Neuronal stem cell (in vitro differentiated cells): ENCODE measurements at regions not wholly inside any gene's neighbourhood (a gene's known extent, or its start where the extent isn't known, plus 50 kb on each side); places are given as distances from the start of the nearest gene placed in this dataset.

Experiments used
- DNase-seq: peaks from one replicate; pipeline ENCODE4 v3.0.0-alpha.2; 2013; ENCODE audit warnings: low spot score
- H2AFZ ChIP-seq: one replicate; pipeline ENCODE4 v1.6.1; 2013; ENCODE audit warnings: mild to moderate bottlenecking, low read length, inconsistent platforms
- H2AK5ac ChIP-seq: 2 replicates; pipeline ENCODE4 v1.6.1; 2013; ENCODE audit warnings: low read depth, mild to moderate bottlenecking, inconsistent platforms, low read length, moderate library complexity, mixed read lengths
- H2BK120ac ChIP-seq: 2 replicates; pipeline ENCODE4 v1.6.1; 2013; ENCODE audit warnings: low read depth, mild to moderate bottlenecking, inconsistent platforms, low read length, moderate library complexity, mixed read lengths
- H2BK12ac ChIP-seq: one replicate; pipeline ENCODE4 v1.6.1; 2013; ENCODE audit warnings: low read length, inconsistent platforms
- H2BK15ac ChIP-seq: 2 replicates; pipeline ENCODE4 v1.6.1; 2013; ENCODE audit warnings: mild to moderate bottlenecking, low read length, inconsistent platforms, mixed read lengths
- H2BK5ac ChIP-seq: one replicate; pipeline ENCODE4 v1.6.1; 2013; ENCODE audit warnings: inconsistent platforms, mild to moderate bottlenecking, low read length, moderate library complexity
- H3K14ac ChIP-seq: one replicate; pipeline ENCODE4 v1.6.1; 2013; ENCODE audit warnings: low read length, inconsistent platforms
- H3K18ac ChIP-seq: 2 replicates; pipeline ENCODE4 v1.6.1; 2013; ENCODE audit warnings: low read length, inconsistent platforms
- H3K23ac ChIP-seq: 2 replicates; pipeline ENCODE4 v1.6.1; 2013; ENCODE audit warnings: low read depth, mild to moderate bottlenecking, mixed read lengths, low read length, inconsistent platforms; ENCODE audit not compliant: poor library complexity
- H3K27ac ChIP-seq: replicated peaks from 3 replicates; pipeline ENCODE4 v1.5.1; 2013; ENCODE audit warnings: low read length, inconsistent platforms
- H3K27me3 ChIP-seq, 3 experiments: 2 replicates each; pipeline ENCODE4 v1.6.1; 2013; ENCODE audit warnings: low read length in 3 of 3, mild to moderate bottlenecking in 2 of 3, inconsistent platforms in 1 of 3, low read depth in 1 of 3, mixed read lengths in 1 of 3, moderate library complexity in 1 of 3; ENCODE audit not compliant: control insufficient read depth in 3 of 3, insufficient read depth in 3 of 3
- H3K36me3 ChIP-seq, 2 donors: replicated peaks in 1 of 2; 2 replicates each; pipeline ENCODE4 v1.6.1; 2013; ENCODE audit warnings: low read length in 2 of 2; ENCODE audit not compliant: control insufficient read depth in 2 of 2, insufficient read depth in 2 of 2
- H3K4ac ChIP-seq: 2 replicates; pipeline ENCODE4 v1.6.1; 2013; ENCODE audit warnings: inconsistent platforms, mild to moderate bottlenecking, low read length, moderate library complexity
- H3K4me1 ChIP-seq, 2 donors: 1 replicate in 1 of 2; 2 replicates in 1 of 2; pipeline ENCODE4 v1.6.1; 2013; ENCODE audit warnings: low read length in 2 of 2, low read depth in 1 of 2; ENCODE audit not compliant: control insufficient read depth in 2 of 2, insufficient read depth in 1 of 2
- H3K4me2 ChIP-seq: one replicate; pipeline ENCODE4 v1.6.1; 2013; ENCODE audit warnings: mild to moderate bottlenecking, low read length, inconsistent platforms; ENCODE audit not compliant: insufficient read depth, poor library complexity, severe bottlenecking
- H3K4me3 ChIP-seq, 2 donors: 2 replicates each; pipeline ENCODE4 v1.5.1; 2013; ENCODE audit warnings: low read length in 2 of 2, mild to moderate bottlenecking in 2 of 2, inconsistent platforms in 1 of 2, moderate library complexity in 1 of 2
- H3K79me1 ChIP-seq: one replicate; pipeline ENCODE4 v1.6.1; 2013; ENCODE audit warnings: low read depth, mild to moderate bottlenecking, inconsistent platforms, low read length, moderate library complexity
- H3K9ac ChIP-seq: one replicate; pipeline ENCODE4 v1.6.1; 2013; ENCODE audit warnings: mild to moderate bottlenecking, low read depth, low read length, inconsistent platforms; ENCODE audit not compliant: poor library complexity
- H3K9me3 ChIP-seq, 2 donors: replicated peaks in 1 of 2; 2 replicates each; pipeline versions ENCODE3 to v1.6.1; 2013; ENCODE audit warnings: low read length in 2 of 2, mild to moderate bottlenecking in 2 of 2, inconsistent platforms in 1 of 2, low read depth in 1 of 2, mixed read lengths in 1 of 2, moderate library complexity in 1 of 2; ENCODE audit not compliant: control insufficient read depth in 2 of 2, insufficient read depth in 1 of 2
- H4K8ac ChIP-seq: one replicate; pipeline ENCODE4 v1.6.1; 2013; ENCODE audit warnings: low read depth, mild to moderate bottlenecking, inconsistent platforms, low read length, moderate library complexity
- H4K91ac ChIP-seq: one replicate; pipeline ENCODE4 v1.6.1; 2013; ENCODE audit warnings: low read length, low read depth, mild to moderate bottlenecking, inconsistent platforms; ENCODE audit not compliant: poor library complexity
- WGBS, 2 donors: extraction: QIAGEN DNeasy Blood & Tissue Kit; methylation state at CpG; one replicate each; pipeline ENCODE4 v1.1.7; 2013; ENCODE audit warnings: missing lambda C conversion rate in 2 of 2, mixed read lengths in 1 of 2; ENCODE audit not compliant: insufficient read length in 2 of 2, insufficient replicate concordance in 1 of 2; ENCODE audit errors: extremely low coverage in 2 of 2; 5-methylcytosine and 5-hydroxymethylcytosine counted together

DNA sequence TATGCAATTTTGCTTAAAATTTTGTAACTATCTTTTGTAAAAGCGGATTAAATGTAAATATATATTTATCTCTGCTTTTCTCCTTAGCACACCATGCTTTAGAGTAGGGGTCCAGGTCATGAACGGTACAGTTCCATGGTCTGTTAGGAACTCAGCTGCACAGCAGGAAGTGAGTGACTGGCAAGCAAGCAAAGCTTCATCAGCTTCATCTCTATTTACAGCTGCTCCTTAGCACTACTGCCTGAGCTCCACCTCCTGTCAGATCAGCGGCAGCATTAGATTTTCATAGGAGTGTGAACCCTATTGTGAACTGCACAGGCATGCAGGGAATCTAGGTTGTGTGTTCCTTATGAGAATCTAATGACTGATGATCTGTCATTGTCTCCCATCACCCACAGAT, 959.0 kb upstream of the SLC39A10 start:
- Histone ChIP-seq H2AFZ (no peak overlapping the region), H3K27me3 (no peaks in the 10 kb centered on the region), H3K9ac (no peak overlapping the region), H3K4ac (no peak overlapping the region), H3K27ac (no peak overlapping the region), H3K14ac (no peak overlapping the region), H2BK5ac (no peak overlapping the region), H3K4me3 (no peak overlapping the region), H4K91ac (no peak overlapping the region), H3K4me1 (no peaks in the 10 kb centered on the region), H2BK15ac (no peak overlapping the region), H2BK12ac (no peak overlapping the region), H4K8ac (no peak overlapping the region), H3K79me1 (no peaks in the 10 kb centered on the region), H3K18ac (no peak overlapping the region), H2BK120ac (no peak overlapping the region), H3K36me3 (no peaks in the 10 kb centered on the region), H3K23ac (no peak overlapping the region), H2AK5ac (no peak overlapping the region), H3K9me3 (no peaks in the 10 kb centered on the region), H3K4me2 (no peak overlapping the region)
- no peak for DNase-seq
- no CpG with 5 or more reads among the region's 3 CpGs for WGBS, 2 donors

DNA sequence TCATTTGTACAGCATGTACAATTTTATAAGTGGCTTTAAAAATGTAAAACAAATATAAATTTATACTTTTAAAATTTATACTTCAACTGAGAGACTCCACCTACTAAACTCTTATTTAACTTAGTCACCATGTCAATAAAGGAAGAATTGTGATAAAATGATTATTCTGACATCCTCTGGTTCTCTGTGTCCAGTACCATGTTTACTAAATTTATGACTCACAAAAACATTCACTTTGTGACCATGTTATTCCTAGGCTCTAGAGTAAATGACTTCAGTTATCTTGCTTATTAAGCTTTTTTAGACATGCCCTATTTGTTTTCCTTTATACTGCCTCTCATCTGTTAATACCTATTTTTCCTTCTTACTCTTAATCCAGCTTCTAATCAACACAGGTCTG, 959.6 kb upstream of the SLC39A10 start:
- H3K79me1 ChIP-seq, result no peaks in the 10 kb centered on the region
- no peak overlapping the region for H3K27ac ChIP-seq
- no peaks in the 10 kb centered on the region for H3K9me3 ChIP-seq
- H4K8ac ChIP-seq, result no peak overlapping the region
- no peak overlapping the region for H2BK12ac ChIP-seq
- H3K4me1 ChIP-seq, result no peaks in the 10 kb centered on the region
- H2BK120ac ChIP-seq, result no peak overlapping the region
- no peaks in the 10 kb centered on the region for H3K27me3 ChIP-seq
- no peak overlapping the region for H3K4me2 ChIP-seq
- H2AFZ ChIP-seq, result no peak overlapping the region
- H3K9ac ChIP-seq, result no peak overlapping the region
- no peak overlapping the region for H3K14ac ChIP-seq
- H2AK5ac ChIP-seq, result no peak overlapping the region
- no peak overlapping the region for H3K18ac ChIP-seq
- H3K4me3 ChIP-seq, result no peak overlapping the region
- no peaks in the 10 kb centered on the region for H3K36me3 ChIP-seq
- no peak overlapping the region for H2BK5ac ChIP-seq
- no peak overlapping the region for H4K91ac ChIP-seq
- no peak overlapping the region for H2BK15ac ChIP-seq
- no peak overlapping the region for H3K4ac ChIP-seq
- DNase-seq, result no peak
- H3K23ac ChIP-seq, result no peak overlapping the region

DNA sequence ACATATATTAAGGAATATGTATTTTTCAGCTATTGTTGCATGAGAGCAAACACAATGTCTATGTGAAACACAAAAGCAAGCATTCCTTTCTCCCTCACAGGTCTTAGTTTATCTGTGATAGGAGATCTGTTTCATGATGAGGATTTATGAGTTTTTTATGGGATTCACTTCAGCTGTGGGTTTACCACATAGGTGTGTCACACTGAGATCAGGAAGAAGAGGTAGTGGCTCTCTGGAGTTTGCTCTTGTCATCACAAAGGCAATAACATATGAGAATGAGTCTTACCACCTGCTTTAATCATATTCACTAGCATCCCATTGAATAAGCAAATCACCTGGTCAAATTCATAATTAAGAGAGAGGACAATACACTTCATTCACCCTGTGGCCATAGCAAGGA, 960.3 kb upstream of the SLC39A10 start:
- H3K4ac ChIP-seq, result no peak overlapping the region

DNA sequence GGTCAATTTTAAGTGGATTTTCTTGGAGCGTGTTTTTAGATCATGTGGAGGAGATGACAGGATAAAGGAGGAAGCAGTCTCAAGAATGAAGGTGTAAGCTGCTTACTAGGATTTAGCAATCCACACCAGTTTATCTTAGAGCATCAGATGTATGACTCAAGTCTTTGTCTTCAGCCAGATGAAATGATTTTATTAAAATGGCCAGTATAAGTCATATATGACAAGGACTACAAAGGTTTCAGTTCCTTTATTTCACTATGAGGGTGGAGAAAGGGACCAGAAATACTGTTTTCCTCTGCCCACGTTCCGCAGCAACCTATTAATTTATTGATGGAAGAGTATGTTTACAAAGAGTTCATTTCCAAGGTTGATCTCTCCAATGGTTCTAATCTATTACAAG, 970.5 kb upstream of the SLC39A10 start:
- H3K18ac ChIP-seq, result no peak overlapping the region
- H4K8ac ChIP-seq, result no peak overlapping the region
- H3K79me1 ChIP-seq, result no peaks in the 10 kb centered on the region
- no peaks in the 10 kb centered on the region for H3K9me3 ChIP-seq
- no peak overlapping the region for H3K4ac ChIP-seq
- no peak overlapping the region for H4K91ac ChIP-seq
- no peaks in the 10 kb centered on the region for H3K27me3 ChIP-seq
- H3K27ac ChIP-seq, result no peak overlapping the region
- no CpG with 5 or more reads among the region's 3 CpGs for WGBS, 2 donors
- H3K4me3 ChIP-seq, result no peak overlapping the region
- no peaks in the 10 kb centered on the region for H3K4me1 ChIP-seq
- H2BK120ac ChIP-seq, result no peak overlapping the region
- no peaks in the 10 kb centered on the region for H3K36me3 ChIP-seq
- H3K9ac ChIP-seq, result no peak overlapping the region
- H2BK12ac ChIP-seq, result no peak overlapping the region
- no peak for DNase-seq
- no peak overlapping the region for H2BK15ac ChIP-seq
- H2BK5ac ChIP-seq, result no peak overlapping the region
- H2AFZ ChIP-seq, result no peak overlapping the region
- no peak overlapping the region for H3K4me2 ChIP-seq
- H3K23ac ChIP-seq, result no peak overlapping the region
- H2AK5ac ChIP-seq, result no peak overlapping the region
- no peak overlapping the region for H3K14ac ChIP-seq

More for the DNA sequence above, 960.3 kb upstream of the SLC39A10 start:
- Histone ChIP-seq H3K4me3 (no peak overlapping the region), H4K8ac (no peak overlapping the region), H3K23ac (no peak overlapping the region), H3K27ac (no peak overlapping the region), H2BK15ac (no peak overlapping the region), H3K18ac (no peak overlapping the region), H3K36me3 (no peaks in the 10 kb centered on the region), H2AK5ac (no peak overlapping the region), H4K91ac (no peak overlapping the region), H2BK12ac (no peak overlapping the region), H3K9me3 (no peaks in the 10 kb centered on the region), H3K4me1 (no peaks in the 10 kb centered on the region), H2BK5ac (no peak overlapping the region), H3K4me2 (no peak overlapping the region), H3K79me1 (no peaks in the 10 kb centered on the region), H2AFZ (no peak overlapping the region), H3K27me3 (no peaks in the 10 kb centered on the region), H3K9ac (no peak overlapping the region), H2BK120ac (no peak overlapping the region), H3K14ac (no peak overlapping the region)
- no peak for DNase-seq
